GM21786 (cell line): ENCODE measurements at regions not wholly inside any gene's neighbourhood (a gene's known extent, or its start where the extent isn't known, plus 50 kb on each side); places are given as distances from the start of the nearest gene placed in this dataset.
"Not testable (repeated sequence)": the region's sequence is repeated elsewhere in the genome, so short reads cannot be mapped to it uniquely, and the experiment has no call there.

Source experiments
- ATAC-seq: cut with Tn5 transposase; IDR thresholded peaks from one replicate; pipeline ENCODE4 v1.9.1; 2021; ENCODE audit not compliant: unreplicated experiment

DNA sequence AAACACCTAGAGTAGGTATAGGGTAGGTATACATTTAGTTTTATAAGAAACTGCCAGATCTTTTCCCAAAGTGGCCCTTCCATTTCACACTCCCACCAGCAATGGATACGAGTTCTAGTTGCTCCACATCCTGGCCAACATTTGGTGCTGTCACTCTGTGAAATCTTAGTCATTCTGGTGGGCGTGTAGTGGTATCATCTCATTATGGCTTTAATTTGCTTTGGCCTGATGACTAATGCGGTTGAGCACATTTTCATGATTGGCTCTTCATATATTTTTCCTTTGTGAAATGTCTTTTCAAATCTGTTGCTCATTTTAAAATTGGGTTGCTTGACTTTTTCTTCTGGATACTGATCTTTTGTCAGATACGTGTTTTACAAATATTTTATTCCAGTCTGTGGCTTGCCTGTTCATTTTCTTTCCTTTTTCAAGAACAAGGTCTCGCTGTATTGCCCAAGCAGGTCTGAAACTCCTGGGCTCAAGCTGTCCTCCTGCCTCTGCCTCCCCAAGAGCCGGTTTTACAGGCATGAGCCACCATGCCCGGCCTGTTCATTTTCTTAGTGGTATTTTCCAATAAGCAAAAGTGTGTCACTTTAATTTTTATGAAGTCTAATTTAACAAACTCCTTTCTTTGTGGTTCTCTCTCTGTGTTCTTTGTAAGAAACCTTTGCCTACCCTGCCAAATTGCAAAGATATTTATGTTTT is 192.4 kb downstream of the SEC14L1 start:
- no peak for ATAC-seq

DNA sequence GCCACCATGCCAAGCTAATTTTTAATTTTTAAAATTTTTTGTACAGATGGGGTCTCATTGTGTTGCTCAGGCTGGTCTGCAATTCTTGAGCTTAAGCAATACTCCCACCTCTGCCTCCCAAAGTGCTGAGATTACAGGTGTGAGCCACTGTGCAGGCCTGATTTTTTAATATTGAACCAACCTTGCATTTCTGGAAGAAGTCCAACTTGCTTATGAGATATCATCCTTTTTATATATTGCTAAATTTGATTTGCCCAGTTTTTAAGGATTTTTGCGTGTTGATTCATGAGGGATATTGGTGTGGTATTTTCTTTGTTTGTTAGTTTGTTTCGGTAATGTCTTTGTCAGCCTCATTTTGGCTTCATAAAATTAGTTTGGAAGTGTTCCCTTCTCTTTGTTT is 196.4 kb downstream of the SEC14L1 start:
- no peak for ATAC-seq

DNA sequence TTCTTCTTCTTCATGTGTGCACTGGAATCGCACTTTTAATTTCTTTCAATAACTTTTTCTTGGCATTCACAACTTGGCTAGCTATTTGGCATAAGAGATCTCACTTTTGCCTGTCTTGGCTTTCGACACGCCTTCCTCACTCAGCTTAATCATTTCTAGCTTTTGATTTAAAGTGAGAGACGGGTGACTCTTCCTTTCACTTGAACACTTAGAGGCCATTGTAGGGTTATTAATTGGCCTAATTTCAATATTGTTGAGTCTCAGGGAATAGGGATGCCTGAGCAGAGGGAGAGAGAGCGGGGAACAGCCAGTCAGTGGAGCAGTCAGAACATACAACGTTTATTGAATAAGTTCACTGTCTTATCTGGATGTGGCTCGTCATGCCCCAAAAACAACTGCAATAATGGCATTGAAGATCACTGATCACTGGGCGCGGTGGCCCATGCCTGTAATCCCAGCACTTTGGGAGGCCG is 200.3 kb downstream of the SEC14L1 start:
- no peak for ATAC-seq

DNA sequence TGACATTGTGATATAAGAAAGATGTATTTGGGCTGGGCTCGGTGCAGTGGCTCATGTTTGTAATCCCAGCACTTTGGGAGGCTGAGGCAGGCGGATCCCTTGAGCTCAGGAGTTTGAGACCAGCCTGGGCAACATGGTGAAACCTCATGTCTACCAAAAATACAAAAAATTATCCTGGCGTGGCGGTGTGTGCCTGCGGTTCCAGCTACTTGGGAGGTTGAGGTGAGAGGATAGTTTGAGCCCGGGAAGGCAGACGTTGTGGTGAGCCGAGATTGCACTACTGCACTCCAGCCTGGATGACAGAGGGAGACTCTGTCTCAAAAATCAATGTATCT is 201.9 kb downstream of the SEC14L1 start:
- ATAC-seq = not testable (repeated sequence)

- ATAC-seq = no peak
Measured at GRCh38 chr17:77343031-77343800, 202.4 kb downstream of the SEC14L1 start.

GRCh38 chr17:77344038-77344437 is 203.3 kb downstream of the SEC14L1 start:
- ATAC-seq = no peak

- ATAC-seq = no peak
Measured at GRCh38 chr17:77345260-77345910, 204.6 kb downstream of the SEC14L1 start.

DNA sequence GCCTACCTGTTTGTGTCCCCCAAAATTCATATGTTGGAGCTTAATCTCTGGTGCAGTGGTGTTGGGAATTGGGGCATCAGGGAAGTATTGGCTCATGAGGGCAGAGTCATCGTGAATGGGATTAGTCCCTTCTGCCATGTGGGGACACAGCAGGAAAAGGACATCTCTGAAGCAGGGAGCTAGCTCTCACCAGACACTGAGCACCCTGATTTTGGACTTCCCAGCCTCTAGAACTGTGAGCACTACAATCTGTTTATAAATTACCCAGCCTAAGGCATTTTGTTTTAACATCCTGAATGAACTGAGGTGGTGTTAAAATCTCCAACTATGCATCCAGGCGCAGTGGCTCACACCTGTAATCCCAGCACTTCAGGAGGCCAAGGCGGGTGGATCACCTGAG is 206.0 kb downstream of the SEC14L1 start:
- no peak for ATAC-seq

- ATAC-seq = no peak
Measured at GRCh38 chr17:77347544-77347943, 206.8 kb downstream of the SEC14L1 start.

- no peak for ATAC-seq
Measured at GRCh38 chr17:77349976-77350830, 209.4 kb downstream of the SEC14L1 start.

DNA sequence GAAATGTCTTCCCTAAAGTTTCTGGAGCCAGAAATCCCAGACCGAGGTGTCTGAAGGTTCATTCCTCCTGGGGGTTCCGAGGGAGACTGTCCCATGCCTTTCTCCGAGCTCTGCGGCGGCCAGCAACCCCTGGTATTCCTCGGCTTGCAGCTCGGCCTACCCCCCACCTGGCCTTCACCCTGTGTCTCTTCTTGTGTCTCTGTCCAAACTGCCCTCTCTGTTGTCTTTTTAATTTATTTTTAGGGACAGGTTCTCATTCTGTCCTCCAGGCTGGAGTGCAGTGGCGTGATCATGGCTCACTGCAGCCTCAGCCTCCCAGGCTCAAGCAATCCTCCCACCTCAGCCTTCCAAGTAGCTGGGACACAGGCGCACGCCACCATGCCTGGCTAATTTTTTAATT is 211.7 kb downstream of the SEC14L1 start:
- no peak for ATAC-seq

DNA sequence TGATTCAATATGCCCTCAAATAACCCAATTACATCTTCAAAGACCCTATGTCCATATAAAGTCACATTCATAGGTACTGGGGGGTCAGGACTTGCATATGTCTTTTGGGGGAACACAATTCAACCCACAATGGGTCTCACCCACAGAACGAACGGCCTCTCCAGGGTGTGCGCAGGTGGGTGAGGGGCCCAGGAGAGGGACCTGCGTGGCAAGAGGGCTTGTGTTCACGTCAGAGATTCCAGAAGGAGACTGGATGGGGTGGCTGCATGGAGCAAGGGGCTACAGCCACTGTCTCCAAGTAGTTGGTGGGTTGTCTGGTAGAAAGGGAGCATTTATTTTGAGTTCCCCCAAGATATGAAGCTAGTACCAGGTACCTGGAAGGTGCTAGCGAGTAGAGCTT is 212.2 kb downstream of the SEC14L1 start:
- ATAC-seq = no peak

GRCh38 chr17:77353684-77354419 is 213.1 kb downstream of the SEC14L1 start:
- no peak for ATAC-seq

GRCh38 chr17:77354420-77354669 is 213.6 kb downstream of the SEC14L1 start:
- no peak for ATAC-seq

GRCh38 chr17:77354670-77355455 is 214.1 kb downstream of the SEC14L1 start:
- no peak for ATAC-seq

DNA sequence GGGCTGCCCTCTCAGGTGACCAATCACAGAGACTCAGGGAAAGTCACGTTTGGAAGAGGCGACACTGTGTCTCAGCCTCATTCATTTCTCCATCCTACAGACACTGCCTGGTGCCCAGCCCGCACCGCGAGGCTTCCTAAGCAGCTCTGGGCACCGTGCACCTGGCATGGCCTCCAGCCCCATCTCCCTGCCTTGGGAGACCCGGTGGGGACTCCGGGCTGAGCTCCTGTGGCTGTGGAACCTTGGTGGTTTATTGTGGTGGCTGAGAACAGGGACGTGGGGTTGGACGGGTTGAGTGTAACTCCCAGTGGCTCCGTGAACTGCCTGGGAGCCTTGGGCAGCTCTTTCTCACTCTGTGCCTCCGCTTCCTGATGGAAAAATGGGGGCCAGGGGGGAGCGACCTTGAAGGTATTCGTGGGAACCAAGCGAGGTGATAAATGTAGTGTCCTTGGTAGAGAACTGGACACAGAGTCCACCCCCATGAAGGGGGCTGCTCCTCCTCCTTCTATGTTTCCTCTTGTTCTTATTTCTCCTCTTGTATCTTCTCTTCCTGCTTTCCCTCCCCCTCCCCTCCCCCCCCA is 215.4 kb downstream of the SEC14L1 start:
- ATAC-seq = no peak

GRCh38 chr17:77356690-77357201 is 216.0 kb downstream of the SEC14L1 start:
- no peak for ATAC-seq

DNA sequence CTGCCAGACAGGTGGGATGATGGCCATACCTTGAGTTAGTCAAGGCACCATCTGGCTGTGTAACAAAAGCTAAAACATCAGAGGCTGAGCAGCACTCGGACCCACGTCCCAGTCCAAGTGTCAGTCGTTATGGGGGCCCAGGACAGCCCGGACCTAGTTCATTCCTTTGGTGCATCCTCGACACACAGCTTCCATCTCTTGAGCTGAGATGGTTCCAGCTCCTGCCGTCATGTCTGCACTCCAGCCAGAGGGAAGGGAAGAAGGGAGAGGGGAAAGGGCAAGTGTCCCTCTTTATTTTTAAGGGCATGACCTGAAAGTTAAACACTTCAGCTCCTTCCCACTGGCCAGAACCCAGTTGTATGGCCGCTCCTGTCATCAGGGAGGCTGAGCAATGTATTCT is 218.0 kb downstream of the SEC14L1 start:
- no peak for ATAC-seq

GRCh38 chr17:77359236-77359635 is 218.5 kb downstream of the SEC14L1 start:
- ATAC-seq = no peak
